ENCODE measurements at regions not wholly inside any gene's neighbourhood (a gene's known extent, or its start where the extent isn't known, plus 50 kb on each side); places are given as distances from the start of the nearest gene placed in this dataset.

DNA sequence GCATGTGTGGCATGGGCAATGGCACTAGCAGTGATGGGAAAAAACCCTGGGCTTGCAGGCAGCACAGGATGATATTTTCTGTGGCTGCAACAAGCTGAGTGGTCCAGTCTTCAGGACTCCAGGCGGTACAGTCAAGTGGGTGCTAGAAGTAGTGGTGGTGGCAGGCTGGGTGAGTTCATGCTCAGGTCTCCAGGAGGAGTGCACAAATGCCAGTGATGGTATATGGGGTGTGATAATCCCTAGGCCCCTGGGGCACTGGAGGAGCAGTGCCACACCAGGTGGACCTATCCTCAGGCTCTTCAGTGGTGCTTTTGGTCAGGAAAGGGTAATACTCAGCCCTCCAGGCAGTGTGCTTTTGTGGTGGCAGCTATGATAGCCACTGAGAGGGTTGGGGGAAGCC lies 496.4 kb downstream of the PRR16 start:
- TF ChIP-seq, protein P1, sequence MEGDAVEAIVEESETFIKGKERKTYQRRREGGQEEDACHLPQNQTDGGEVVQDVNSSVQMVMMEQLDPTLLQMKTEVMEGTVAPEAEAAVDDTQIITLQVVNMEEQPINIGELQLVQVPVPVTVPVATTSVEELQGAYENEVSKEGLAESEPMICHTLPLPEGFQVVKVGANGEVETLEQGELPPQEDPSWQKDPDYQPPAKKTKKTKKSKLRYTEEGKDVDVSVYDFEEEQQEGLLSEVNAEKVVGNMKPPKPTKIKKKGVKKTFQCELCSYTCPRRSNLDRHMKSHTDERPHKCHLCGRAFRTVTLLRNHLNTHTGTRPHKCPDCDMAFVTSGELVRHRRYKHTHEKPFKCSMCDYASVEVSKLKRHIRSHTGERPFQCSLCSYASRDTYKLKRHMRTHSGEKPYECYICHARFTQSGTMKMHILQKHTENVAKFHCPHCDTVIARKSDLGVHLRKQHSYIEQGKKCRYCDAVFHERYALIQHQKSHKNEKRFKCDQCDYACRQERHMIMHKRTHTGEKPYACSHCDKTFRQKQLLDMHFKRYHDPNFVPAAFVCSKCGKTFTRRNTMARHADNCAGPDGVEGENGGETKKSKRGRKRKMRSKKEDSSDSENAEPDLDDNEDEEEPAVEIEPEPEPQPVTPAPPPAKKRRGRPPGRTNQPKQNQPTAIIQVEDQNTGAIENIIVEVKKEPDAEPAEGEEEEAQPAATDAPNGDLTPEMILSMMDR (conservative IDR thresholded peaks at IDR 0.05; ENCODE audit: low read depth, low read length) = no peak
- TF ChIP-seq CEBPB (IDR thresholded peaks at IDR 0.05; ENCODE audit: low read depth, low read length) (no peak), POLR2A (IDR thresholded peaks at IDR 0.05; ENCODE audit: low read depth, low read length) (no peak), RFX5 (IDR thresholded peaks at IDR 0.05; ENCODE audit: low read depth, low read length) (no peak), RAD21 (IDR thresholded peaks at IDR 0.05; ENCODE audit: low read length) (no peak), MAZ (IDR thresholded peaks at IDR 0.05; ENCODE audit: borderline replicate concordance, low read depth, low read length) (no peak), FOS (IDR thresholded peaks at IDR 0.05; ENCODE audit: low read depth, low read length) (no peak), MXI1 (IDR thresholded peaks at IDR 0.05; ENCODE audit: borderline replicate concordance, low read depth, low read length) (no peak), RCOR1 (IDR thresholded peaks at IDR 0.05; ENCODE audit: insufficient replicate concordance, low read length) (no peak), SMC3 (IDR thresholded peaks at IDR 0.05; ENCODE audit: low read depth, low read length) (no peak), NFE2L2 (IDR thresholded peaks at IDR 0.05; ENCODE audit: low read depth, low read length) (no peak)
- TF ChIP-seq, protein P2, sequence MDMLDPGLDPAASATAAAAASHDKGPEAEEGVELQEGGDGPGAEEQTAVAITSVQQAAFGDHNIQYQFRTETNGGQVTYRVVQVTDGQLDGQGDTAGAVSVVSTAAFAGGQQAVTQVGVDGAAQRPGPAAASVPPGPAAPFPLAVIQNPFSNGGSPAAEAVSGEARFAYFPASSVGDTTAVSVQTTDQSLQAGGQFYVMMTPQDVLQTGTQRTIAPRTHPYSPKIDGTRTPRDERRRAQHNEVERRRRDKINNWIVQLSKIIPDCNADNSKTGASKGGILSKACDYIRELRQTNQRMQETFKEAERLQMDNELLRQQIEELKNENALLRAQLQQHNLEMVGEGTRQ (IDR thresholded peaks at IDR 0.05; ENCODE audit: low read depth, low read length) = no peak

Measured in IMR-90 (cell line).